ENCODE measurements at regions not wholly inside any gene's neighbourhood (a gene's known extent, or its start where the extent isn't known, plus 50 kb on each side); places are given as distances from the start of the nearest gene placed in this dataset.

GRCh38 chr11:98965358-98965757, 55.4 kb upstream of the CNTN5 start:
- H3K4me3 ChIP-seq, result no peak overlapping the region
- DNase-seq, result no peak
- no peaks in the 10 kb centered on the region for H3K4me1 ChIP-seq
- TF ChIP-seq CTCF (IDR thresholded peaks at IDR 0.05), result no peak
- H3K27me3 ChIP-seq, result no peaks in the 10 kb centered on the region
- no peaks in the 10 kb centered on the region for H3K36me3 ChIP-seq
- intact Hi-C loops (cut with DNase I; ENCODE audit: low total_unique reads), result no loop called here
- H3K27ac ChIP-seq, result no peak overlapping the region
- no peaks in the 10 kb centered on the region for H3K9me3 ChIP-seq

GRCh38 chr11:98965775-98966174, 55.0 kb upstream of the CNTN5 start:
- TF ChIP-seq CTCF (IDR thresholded peaks at IDR 0.05), result no peak
- Histone ChIP-seq H3K4me1 (no peaks in the 10 kb centered on the region), H3K4me3 (no peak overlapping the region), H3K36me3 (no peaks in the 10 kb centered on the region), H3K9me3 (no peaks in the 10 kb centered on the region), H3K27ac (no peak overlapping the region), H3K27me3 (no peaks in the 10 kb centered on the region)
- intact Hi-C loops (cut with DNase I; ENCODE audit: low total_unique reads), result no loop called here
- no peak for DNase-seq

- no peaks in the 10 kb centered on the region for H3K9me3 ChIP-seq
- no peak for TF ChIP-seq CTCF (IDR thresholded peaks at IDR 0.05)
- H3K27me3 ChIP-seq, result no peaks in the 10 kb centered on the region
- DNase-seq, result no peak
- H3K27ac ChIP-seq, result no peak overlapping the region
- no peak overlapping the region for H3K4me3 ChIP-seq
- intact Hi-C loops (cut with DNase I; ENCODE audit: low total_unique reads), result no loop called here
- H3K4me1 ChIP-seq, result no peaks in the 10 kb centered on the region
- no peaks in the 10 kb centered on the region for H3K36me3 ChIP-seq
Measured at GRCh38 chr11:98967005-98967404, 53.7 kb upstream of the CNTN5 start.

Data from tibial artery (tissue), 4 donors.